Activated naive CD8-positive, alpha-beta T cell treated with anti-CD3 and anti-CD28 coated beads for 36 hours (primary cell): ENCODE measurements at regions not wholly inside any gene's neighbourhood (a gene's known extent, or its start where the extent isn't known, plus 50 kb on each side); places are given as distances from the start of the nearest gene placed in this dataset.

Experiments used
- DNase-seq: peaks from one replicate; pipeline ENCODE4 v3.0.0; 2021
- H3K27ac Mint-ChIP-seq: one replicate; pipeline ENCODE4 v1.8.0; 2022; ENCODE audit warnings: mild to moderate bottlenecking, moderate library complexity, mixed read lengths
- H3K27me3 Mint-ChIP-seq: one replicate; pipeline ENCODE4 v1.8.0; 2022; ENCODE audit warnings: mild to moderate bottlenecking, mixed read lengths
- H3K36me3 Mint-ChIP-seq: one replicate; pipeline ENCODE4 v1.8.0; 2021; ENCODE audit warnings: mild to moderate bottlenecking, mixed read lengths
- H3K4me1 Mint-ChIP-seq: one replicate; pipeline ENCODE4 v1.8.0; 2021; ENCODE audit warnings: mixed read lengths
- H3K4me3 Mint-ChIP-seq: one replicate; pipeline ENCODE4 v1.8.0; 2022; ENCODE audit warnings: mild to moderate bottlenecking, moderate library complexity, mixed read lengths
- H3K9me3 Mint-ChIP-seq: one replicate; pipeline ENCODE4 v1.8.0; 2022; ENCODE audit warnings: mixed read lengths

DNA sequence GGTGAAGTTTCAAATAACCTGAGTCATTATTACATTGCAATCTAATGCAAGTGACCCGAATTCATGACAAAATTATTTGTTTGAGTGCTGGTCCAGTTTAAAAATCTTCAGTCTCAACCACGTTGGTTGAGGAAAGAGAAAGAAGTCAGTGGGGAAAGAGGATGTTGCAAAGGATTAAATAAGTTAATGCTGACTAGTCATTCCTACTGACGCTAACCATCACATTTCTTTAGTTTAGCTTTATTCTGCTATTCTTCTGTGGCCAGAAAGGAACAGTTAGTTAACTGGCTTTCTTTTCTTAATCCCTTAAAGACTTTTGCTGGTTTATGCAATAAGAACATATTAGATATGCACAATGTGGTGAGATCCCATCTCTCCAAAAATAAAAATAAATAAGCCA, 143.8 kb upstream of the FAM83B start:
- Mint-ChIP-seq H3K4me3 (no peak overlapping the region), H3K9me3 (no peaks in the 10 kb centered on the region), H3K36me3 (no peaks in the 10 kb centered on the region), H3K27ac (no peak overlapping the region), H3K4me1 (no peaks in the 10 kb centered on the region), H3K27me3 (no peaks in the 10 kb centered on the region)
- DNase-seq = no peak

DNA sequence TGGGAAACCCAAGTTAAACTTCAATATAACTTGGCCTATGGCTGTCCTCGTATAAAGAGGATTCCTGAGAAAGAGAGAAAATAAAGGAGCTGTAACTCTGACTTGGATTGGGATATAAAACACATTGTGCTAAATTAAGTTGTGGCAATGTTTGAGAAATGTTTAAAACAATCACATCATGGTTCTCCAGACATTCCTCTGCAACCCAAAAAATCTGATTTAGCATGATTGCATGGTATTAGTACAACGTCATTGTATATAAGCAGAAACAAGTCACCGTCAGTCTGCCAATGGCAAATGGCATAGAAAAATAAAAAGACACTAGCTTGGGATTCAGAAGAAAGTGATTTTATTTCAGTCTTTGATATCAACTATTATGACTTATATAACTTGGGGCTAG, 140.2 kb upstream of the FAM83B start:
- H3K27me3 Mint-ChIP-seq = no peaks in the 10 kb centered on the region
- no peaks in the 10 kb centered on the region for H3K36me3 Mint-ChIP-seq
- no peaks in the 10 kb centered on the region for H3K9me3 Mint-ChIP-seq
- no peaks in the 10 kb centered on the region for H3K4me1 Mint-ChIP-seq
- no peak for DNase-seq
- no peak overlapping the region for H3K27ac Mint-ChIP-seq
- H3K4me3 Mint-ChIP-seq = no peak overlapping the region

DNA sequence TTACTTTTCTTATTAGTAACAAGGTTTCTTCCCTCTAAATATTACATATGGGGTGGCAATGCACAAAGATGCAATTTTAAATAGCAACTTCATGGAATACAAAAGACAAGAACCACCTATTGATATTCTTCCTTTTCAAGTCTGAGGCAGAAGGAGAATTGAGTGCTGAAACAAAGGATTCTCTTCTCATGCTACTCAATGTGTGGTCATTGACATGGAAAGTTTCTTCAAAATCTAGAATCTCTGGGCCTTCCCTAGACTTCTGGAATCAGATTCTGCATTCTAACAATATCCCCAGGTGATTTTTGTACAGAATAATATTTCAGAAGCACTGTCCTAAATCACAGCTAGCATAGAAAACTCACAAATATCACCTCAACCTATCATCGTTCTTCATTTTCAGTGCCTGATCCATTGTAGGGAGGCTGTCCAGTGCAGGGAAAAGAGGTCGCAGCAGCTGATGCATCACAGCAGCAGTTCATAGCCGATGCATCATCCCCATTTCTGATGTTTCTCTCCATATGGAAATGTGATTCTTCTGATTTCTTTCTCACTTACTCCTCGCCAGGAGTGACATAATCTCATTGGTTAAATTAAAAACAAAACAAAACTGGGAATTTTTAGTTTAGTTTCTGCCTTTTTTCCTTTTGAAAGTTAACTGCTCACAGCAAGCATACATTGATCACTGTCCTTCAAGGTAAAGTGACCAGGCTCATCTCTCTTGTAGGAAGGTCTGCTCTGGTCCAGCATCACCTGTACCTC, 139.5 kb upstream of the FAM83B start:
- no peaks in the 10 kb centered on the region for H3K27me3 Mint-ChIP-seq
- H3K4me1 Mint-ChIP-seq = no peaks in the 10 kb centered on the region
- no peaks in the 10 kb centered on the region for H3K36me3 Mint-ChIP-seq
- H3K27ac Mint-ChIP-seq = no peak overlapping the region
- no peaks in the 10 kb centered on the region for H3K9me3 Mint-ChIP-seq
- DNase-seq = no peak
- no peak overlapping the region for H3K4me3 Mint-ChIP-seq

DNA sequence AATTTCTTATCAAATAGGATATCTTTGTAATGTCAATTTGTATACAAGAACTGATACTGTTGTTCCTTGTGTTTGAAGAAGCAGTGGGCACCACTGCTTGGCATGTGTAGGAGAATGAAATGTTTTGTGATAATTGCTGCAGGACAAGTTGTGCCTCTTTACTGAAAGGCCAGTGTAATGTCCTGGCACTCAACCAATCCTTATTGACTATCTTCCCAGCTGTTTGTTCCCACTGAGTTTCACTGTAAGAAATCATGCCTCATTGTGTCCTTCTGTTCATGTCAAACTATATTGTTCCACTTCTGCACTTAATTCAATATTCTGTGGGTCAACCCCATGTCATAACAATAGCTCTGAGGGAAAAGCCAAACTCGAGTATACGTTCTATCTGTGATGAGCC, 136.1 kb upstream of the FAM83B start:
- no peak overlapping the region for H3K4me3 Mint-ChIP-seq
- H3K4me1 Mint-ChIP-seq = no peaks in the 10 kb centered on the region
- no peaks in the 10 kb centered on the region for H3K36me3 Mint-ChIP-seq
- H3K27me3 Mint-ChIP-seq = no peaks in the 10 kb centered on the region
- no peaks in the 10 kb centered on the region for H3K9me3 Mint-ChIP-seq
- DNase-seq = no peak
- no peak overlapping the region for H3K27ac Mint-ChIP-seq

DNA sequence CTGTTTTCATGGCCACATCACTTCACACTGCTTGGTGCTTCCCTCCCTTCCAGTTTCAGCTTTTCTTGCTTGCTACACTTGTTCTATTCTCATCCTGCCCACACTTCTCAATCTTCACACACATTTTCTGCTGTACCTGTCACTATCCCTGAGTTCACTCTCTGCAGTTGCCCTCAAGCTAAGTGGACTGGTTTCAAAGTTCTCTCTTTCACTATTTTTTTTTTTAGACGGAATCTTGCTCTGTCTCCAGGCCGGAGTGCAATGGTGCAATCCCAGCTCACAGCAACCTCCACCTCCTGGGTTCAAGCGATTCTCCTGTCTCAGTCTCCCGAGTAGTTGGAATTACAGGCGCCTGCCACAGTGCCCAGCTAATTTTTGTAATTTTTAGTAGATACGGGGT, 130.6 kb upstream of the FAM83B start:
- DNase-seq = no peak
- peaks cover 2% of the 10 kb centered on the region for H3K9me3 Mint-ChIP-seq
- H3K4me3 Mint-ChIP-seq = no peak overlapping the region
- H3K27ac Mint-ChIP-seq = no peak overlapping the region
- H3K4me1 Mint-ChIP-seq = no peaks in the 10 kb centered on the region
- H3K27me3 Mint-ChIP-seq = no peaks in the 10 kb centered on the region
- H3K36me3 Mint-ChIP-seq = no peaks in the 10 kb centered on the region

DNA sequence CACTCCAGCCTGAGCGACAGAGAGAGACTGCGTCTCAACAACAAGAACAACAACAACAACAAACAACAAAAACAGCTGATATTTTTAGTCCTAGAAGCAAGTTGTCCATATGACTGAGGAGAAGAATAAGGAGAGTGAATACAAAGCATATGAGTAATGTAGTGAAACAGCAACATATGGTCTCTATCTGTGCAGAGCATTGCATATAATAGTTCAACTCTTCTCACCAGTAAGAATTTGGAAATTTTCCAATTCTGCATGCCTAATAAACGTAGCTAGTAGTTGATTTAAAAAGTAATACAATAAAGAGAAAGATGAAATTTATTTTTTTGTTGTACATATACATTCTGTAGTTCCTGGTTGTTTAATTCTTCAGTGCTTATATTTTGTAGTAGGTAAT, 129.7 kb upstream of the FAM83B start:
- H3K36me3 Mint-ChIP-seq = no peaks in the 10 kb centered on the region
- no peak overlapping the region for H3K4me3 Mint-ChIP-seq
- no peak overlapping the region for H3K27ac Mint-ChIP-seq
- H3K9me3 Mint-ChIP-seq = peaks cover 2% of the 10 kb centered on the region
- H3K4me1 Mint-ChIP-seq = no peaks in the 10 kb centered on the region
- H3K27me3 Mint-ChIP-seq = no peaks in the 10 kb centered on the region
- no peak for DNase-seq

DNA sequence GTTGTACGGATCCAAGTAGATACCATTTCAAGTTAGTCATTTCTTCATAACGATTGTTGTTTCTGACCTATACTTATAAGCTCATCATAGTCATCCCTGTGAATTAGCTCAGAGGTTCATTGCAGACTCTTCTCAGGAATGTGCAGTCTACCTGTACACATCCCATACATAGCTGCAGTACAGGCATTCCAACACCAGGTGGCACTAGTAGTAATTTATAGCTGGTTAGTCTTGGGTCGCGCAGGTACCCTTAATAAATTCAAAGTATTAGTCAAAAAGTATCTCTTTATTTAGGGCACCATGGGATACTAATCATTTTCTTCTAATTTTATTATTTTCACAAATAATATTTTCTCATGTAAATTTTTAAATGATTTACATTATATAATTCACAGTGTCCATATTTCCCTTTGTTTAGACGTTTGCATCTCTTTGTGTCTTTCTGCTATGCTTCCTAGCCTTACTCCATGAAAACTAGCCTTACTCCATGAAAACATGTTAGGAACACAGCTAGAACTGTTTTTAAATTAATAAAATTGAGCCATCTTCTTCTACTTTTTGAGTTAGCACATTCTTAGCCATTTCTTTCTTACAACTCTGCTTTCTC, 128.6 kb upstream of the FAM83B start:
- Mint-ChIP-seq H3K4me1 (no peaks in the 10 kb centered on the region), H3K9me3 (peaks cover 2% of the 10 kb centered on the region), H3K4me3 (no peak overlapping the region), H3K27ac (no peak overlapping the region), H3K27me3 (no peaks in the 10 kb centered on the region), H3K36me3 (no peaks in the 10 kb centered on the region)
- peak; percentile 32 for DNase-seq

DNA sequence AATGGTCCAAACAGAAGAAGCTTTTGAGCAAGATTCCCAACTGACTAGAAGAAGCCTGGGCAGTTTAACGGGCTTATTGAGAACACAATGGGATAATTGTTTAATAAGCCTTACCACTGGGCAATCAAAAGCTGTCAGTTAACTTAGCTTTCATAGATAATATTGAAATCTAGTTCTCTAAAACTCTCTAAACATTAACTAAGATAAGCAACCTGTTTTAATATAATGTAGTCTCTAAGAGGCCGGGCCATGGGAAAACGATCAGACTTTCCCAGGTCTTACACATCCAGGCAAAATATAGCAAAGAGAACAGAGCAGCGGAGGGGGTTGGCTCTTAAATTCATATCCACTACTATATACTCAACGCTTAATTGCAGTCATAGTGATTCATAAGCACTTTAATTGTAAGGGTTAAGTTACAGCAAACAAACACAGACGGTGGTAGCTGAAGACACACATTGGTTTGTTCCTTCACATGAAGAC, 128.0 kb upstream of the FAM83B start:
- Mint-ChIP-seq H3K9me3 (peaks cover 2% of the 10 kb centered on the region), H3K27me3 (no peaks in the 10 kb centered on the region)

DNA sequence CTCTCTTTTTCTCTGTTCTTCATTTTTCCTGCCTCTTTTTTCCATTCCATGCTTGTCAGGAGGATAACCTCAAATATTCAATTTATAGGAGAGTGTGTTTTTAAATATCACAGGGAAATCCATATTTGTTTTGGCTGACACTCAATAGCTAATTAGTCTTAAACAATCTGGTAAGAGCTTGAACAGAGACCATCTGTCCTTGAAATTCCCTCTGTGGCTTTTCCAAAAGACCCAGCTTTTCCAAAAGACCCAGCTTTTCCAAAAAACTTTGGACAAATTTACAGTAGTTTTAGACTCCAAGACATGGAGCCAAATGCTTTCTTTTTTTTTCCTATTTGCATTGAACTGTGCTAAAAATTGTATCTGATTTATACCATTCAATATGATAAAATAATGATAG, 127.4 kb upstream of the FAM83B start:
- H3K36me3 Mint-ChIP-seq = no peaks in the 10 kb centered on the region
- H3K4me1 Mint-ChIP-seq = no peaks in the 10 kb centered on the region
- H3K27ac Mint-ChIP-seq = no peak overlapping the region
- H3K4me3 Mint-ChIP-seq = no peak overlapping the region
- DNase-seq = no peak
- H3K9me3 Mint-ChIP-seq = peaks cover 2% of the 10 kb centered on the region
- H3K27me3 Mint-ChIP-seq = no peaks in the 10 kb centered on the region

More for the DNA sequence above, 128.0 kb upstream of the FAM83B start:
- Mint-ChIP-seq H3K4me3 (no peak overlapping the region), H3K27ac (no peak overlapping the region), H3K4me1 (no peaks in the 10 kb centered on the region), H3K36me3 (no peaks in the 10 kb centered on the region)
- no peak for DNase-seq

DNA sequence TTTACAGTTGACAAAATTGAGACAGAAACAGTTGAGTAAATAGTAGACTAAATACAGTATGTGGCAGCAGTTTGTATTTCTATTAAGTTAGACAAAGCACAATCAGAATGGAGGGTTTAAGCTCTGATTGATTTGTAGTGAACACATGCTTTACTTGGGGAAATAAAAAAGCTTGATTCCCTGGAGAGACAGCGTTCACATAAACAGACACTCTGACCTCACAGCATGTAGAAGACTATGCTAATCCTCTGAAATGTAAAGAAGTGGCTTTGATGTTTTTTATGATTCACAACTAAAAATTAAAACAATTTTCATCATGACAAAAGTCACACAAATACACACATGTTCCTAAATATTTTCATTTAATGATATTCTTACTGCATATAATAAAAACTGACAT, 126.9 kb upstream of the FAM83B start:
- H3K4me1 Mint-ChIP-seq = no peaks in the 10 kb centered on the region
- peaks cover 2% of the 10 kb centered on the region for H3K9me3 Mint-ChIP-seq
- no peak overlapping the region for H3K4me3 Mint-ChIP-seq
- H3K36me3 Mint-ChIP-seq = no peaks in the 10 kb centered on the region
- no peak for DNase-seq
- H3K27ac Mint-ChIP-seq = no peak overlapping the region
- no peaks in the 10 kb centered on the region for H3K27me3 Mint-ChIP-seq

DNA sequence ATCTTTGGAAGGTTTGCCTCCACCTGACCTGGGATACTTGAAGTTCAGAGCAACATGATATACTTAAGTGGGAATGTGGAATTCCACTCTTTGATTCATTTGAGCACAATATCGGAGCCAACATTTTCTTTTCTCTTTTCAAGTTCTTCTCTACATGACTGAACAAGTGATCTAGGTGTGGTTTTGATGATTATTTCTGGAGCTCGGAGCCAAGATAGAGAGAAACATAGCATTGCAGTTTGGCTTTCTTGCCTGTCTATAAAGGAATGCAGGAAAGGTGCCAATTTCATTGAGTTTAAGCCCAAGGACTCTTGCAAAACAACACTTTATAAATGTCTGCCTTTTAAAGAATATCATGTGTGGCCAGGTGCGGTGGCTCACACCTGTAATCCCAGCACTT, 124.2 kb upstream of the FAM83B start:
- no peak overlapping the region for H3K4me3 Mint-ChIP-seq
- no peaks in the 10 kb centered on the region for H3K4me1 Mint-ChIP-seq
- H3K27ac Mint-ChIP-seq = no peak overlapping the region
- no peaks in the 10 kb centered on the region for H3K27me3 Mint-ChIP-seq
- peaks cover 2% of the 10 kb centered on the region for H3K9me3 Mint-ChIP-seq
- DNase-seq = no peak
- no peaks in the 10 kb centered on the region for H3K36me3 Mint-ChIP-seq

DNA sequence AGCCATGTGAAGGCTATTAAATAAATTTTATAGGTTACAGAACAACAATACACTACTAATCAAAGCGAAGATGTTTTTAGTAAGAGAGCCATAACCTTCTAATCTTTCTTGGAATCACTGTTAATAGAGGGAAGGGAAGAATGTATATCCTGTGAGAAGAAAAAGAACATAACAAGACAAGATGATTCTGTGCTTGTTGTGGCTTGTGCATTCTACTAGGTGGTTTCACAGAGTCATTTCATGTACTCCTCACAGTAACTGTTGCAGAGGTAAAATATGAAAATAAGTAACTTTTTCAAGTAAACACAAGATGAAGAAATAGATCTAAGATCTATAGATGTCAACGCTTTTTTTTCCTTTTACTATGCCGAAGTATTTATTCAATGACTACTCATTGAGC, 116.9 kb upstream of the FAM83B start:
- Mint-ChIP-seq H3K4me1 (no peaks in the 10 kb centered on the region), H3K27me3 (no peaks in the 10 kb centered on the region), H3K36me3 (no peaks in the 10 kb centered on the region), H3K27ac (no peak overlapping the region), H3K9me3 (peaks cover 6% of the 10 kb centered on the region), H3K4me3 (no peak overlapping the region)
- no peak for DNase-seq

DNA sequence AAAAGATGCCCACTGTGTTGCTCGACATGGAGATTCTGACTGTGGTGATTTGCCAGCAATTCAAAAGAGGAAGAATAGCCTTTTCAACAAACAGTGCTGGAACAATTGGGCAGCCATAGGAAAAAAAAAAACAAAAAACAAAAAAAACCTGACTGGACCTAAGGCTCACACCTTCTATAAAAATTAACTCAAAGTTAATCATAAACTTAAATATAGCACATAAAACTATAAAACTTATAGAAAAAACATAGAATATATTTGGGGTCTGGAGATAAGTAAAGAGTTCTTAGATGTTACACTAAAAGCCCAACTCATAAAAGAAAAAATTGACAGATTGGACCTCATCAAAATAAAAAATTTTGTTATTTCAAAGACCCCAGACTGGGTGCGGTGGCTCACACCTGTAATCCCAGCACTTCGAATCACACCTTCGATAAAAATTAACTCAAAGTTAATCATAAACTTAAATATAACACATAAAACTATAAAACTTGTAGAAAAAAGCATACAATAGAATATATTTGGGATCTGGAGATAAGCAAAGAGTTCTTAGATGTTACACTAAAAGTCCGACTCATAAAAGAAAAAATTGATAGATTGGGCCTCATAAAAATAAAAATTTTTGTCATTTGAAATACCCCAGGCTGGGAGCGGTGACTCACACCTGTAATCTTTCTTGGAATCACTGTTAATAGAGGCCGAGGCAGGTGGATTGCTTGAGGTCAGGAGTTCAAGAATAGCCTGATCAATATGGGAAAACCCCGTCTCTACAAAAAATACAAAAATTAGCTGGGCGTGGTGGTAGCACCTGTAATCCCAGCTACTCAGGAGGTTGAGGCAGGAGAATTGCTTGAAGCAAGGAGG, 115.6 kb upstream of the FAM83B start:
- H3K36me3 Mint-ChIP-seq = no peaks in the 10 kb centered on the region
- no peak overlapping the region for H3K4me3 Mint-ChIP-seq
- H3K27ac Mint-ChIP-seq = no peak overlapping the region
- H3K9me3 Mint-ChIP-seq = peaks cover 14% of the 10 kb centered on the region
- DNase-seq = no peak
- H3K27me3 Mint-ChIP-seq = no peaks in the 10 kb centered on the region
- H3K4me1 Mint-ChIP-seq = no peaks in the 10 kb centered on the region

DNA sequence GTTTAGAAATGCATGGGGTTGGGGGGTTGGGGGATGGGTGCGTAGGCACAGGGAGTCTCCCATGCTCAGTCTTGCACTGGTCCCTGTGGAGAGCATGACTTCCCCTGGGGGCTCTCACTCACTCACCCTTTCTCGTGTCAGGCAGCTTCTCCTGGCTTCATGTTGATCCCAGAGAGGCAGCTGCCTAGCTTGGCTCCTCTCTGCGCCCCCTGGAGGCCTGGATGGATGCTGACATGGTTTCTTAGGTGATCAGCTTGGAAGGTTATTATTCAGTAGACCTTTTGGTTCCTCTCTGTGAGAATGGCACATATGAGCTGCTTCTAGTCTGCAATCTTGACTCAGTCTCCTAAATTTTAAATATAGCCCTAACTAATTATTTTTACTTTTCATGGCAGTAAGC, 109.3 kb upstream of the FAM83B start:
- H3K9me3 Mint-ChIP-seq = peaks cover 19% of the 10 kb centered on the region
- no peak for DNase-seq
- H3K36me3 Mint-ChIP-seq = no peaks in the 10 kb centered on the region
- no peak overlapping the region for H3K4me3 Mint-ChIP-seq
- H3K27me3 Mint-ChIP-seq = no peaks in the 10 kb centered on the region
- no peak overlapping the region for H3K27ac Mint-ChIP-seq
- H3K4me1 Mint-ChIP-seq = no peaks in the 10 kb centered on the region

DNA sequence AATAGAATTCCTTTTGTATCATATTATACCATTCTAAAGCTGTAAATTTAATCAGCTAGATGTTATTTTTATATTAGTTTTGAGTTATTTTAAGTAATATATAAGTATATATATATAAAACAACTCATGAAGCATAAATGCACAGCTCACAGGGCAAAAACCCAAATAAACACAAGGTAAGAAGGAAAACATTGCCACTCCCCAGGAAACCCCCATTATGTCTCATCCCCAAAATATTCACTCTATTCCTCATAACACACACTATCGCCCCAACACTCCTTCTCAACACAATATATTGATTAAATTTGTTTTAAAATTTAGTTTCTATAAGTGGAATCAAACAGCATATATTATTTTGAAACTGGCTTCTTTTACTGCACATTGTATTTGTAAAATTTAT, 98.6 kb upstream of the FAM83B start:
- no peaks in the 10 kb centered on the region for H3K27me3 Mint-ChIP-seq

More for the DNA sequence above, 98.6 kb upstream of the FAM83B start:
- DNase-seq = no peak
- no peak overlapping the region for H3K27ac Mint-ChIP-seq
- H3K4me3 Mint-ChIP-seq = no peak overlapping the region
- H3K4me1 Mint-ChIP-seq = no peaks in the 10 kb centered on the region
- no peaks in the 10 kb centered on the region for H3K36me3 Mint-ChIP-seq
- H3K9me3 Mint-ChIP-seq = peaks cover 9% of the 10 kb centered on the region
